ENCODE measurements at regions not wholly inside any gene's neighbourhood (a gene's known extent, or its start where the extent isn't known, plus 50 kb on each side); places are given as distances from the start of the nearest gene placed in this dataset.

DNA sequence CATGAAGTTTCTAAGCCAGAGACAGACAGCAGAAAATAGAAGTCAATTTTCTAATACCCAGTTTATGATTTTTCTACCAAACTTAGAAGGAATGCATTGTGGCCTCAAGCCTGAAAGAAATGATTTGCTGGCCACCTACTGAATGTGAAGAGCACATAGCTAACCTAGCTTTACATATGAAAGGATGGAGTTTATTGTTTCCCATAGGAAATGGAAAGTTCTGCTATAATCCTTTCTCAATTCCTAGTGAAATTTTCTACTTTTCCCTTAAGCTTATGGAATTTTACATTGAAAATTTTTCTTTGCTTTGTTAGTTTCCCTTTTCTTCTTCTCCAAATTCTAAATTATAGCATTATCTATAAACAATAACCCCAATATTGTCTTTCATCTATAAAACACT, 110.1 kb downstream of the TMEM167A start (continued):
- TF ChIP-seq HOXB5 (CRISPR knock-in tag; IDR thresholded peaks at IDR 0.05) (no peak), JUNB (IDR thresholded peaks at IDR 0.05) (no peak)

DNA sequence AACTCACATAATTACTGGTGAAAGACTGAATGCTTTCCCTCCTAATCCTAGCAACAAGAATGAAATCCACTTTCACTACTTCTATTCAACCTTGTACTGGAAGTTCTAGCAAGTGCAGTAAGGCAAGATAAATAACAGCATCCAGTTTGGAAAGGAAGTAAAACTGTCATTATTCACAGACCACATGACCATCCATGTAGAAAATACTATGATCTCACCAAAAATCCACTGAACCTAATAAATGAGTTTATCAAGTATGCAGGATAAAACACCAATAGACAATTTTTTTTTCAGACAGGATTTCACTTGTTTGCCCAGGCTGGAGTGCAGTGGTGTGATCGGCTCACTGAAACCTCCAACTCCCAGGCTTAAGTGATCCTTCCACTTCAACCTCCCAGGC, 117.7 kb downstream of the TMEM167A start:
- no peak overlapping the region for H3K27ac ChIP-seq
- 65% methylated on average over 1 of the region's 1 CpG for WGBS (ENCODE audit: missing lambda C conversion rate)
- H3K4me2 ChIP-seq: no peak overlapping the region
- CTCF ChIA-PET: no interaction called here
- FAIRE-seq (no peak), ATAC-seq (no peak), DNase-seq (ENCODE audit: low read depth in 1 of 2, low spot score in 1 of 2) (no peak)
- POLR2A ChIA-PET: no interaction called here
- H3K4me1 ChIP-seq: no peaks in the 10 kb centered on the region
- 0 out of 3 replicates have a peak, but pooled peaks cover 6% of the 10 kb centered on the region for H3K9me3 ChIP-seq
- no peak overlapping the region for H3K4me3 ChIP-seq
- no peak for TF ChIP-seq MAZ (IDR thresholded peaks at IDR 0.05; ENCODE audit: borderline replicate concordance, low read depth, low read length)
- no peak for TF ChIP-seq EP300 (IDR thresholded peaks at IDR 0.05)
- TF ChIP-seq KDM5A (IDR thresholded peaks at IDR 0.05): no peak
- TF ChIP-seq FOXS1 (CRISPR knock-in tag; IDR thresholded peaks at IDR 0.05): no peak
- TF ChIP-seq NFE2L2 (conservative IDR thresholded peaks at IDR 0.05; ENCODE audit: low read length): no peak
- TF ChIP-seq, protein P1, sequence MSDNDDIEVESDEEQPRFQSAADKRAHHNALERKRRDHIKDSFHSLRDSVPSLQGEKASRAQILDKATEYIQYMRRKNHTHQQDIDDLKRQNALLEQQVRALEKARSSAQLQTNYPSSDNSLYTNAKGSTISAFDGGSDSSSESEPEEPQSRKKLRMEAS (IDR thresholded peaks at IDR 0.05): no peak
- TF ChIP-seq HOXB13 (CRISPR knock-in tag; IDR thresholded peaks at IDR 0.05; ENCODE audit: low read depth): no peak

DNA sequence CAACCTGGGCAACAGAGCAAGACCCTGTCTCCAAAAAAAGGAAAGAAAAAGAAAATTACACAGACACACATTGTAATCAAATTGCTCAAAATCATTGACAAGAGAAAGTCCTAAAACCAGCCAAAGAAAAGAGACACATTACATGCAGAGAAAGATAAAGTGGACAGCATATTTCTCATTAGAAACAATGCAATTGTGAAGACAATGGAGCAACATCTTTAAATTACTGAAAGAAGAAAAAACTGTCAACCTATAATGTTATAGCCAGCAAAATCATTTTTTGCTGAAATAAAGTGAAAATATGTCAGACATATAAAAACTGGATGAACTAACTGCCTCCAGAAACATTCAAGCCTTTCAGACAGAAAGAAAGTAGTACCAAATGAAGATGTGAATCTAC, 120.6 kb downstream of the TMEM167A start:
- TF ChIP-seq ESRRA (IDR thresholded peaks at IDR 0.05; ENCODE audit: borderline replicate concordance, low read length) (no peak), JUN (IDR thresholded peaks at IDR 0.05) (no peak), MAZ (IDR thresholded peaks at IDR 0.05; ENCODE audit: borderline replicate concordance, low read depth, low read length) (no peak), MYC (IDR thresholded peaks at IDR 0.05; ENCODE audit: borderline replicate concordance, low read length) (no peak), NPAS2 (CRISPR knock-in tag; IDR thresholded peaks at IDR 0.05; ENCODE audit: borderline replicate concordance) (no peak), HEYL (CRISPR knock-in tag; IDR thresholded peaks at IDR 0.05) (no peak), EHMT2 (IDR thresholded peaks at IDR 0.05; ENCODE audit: low read depth) (no peak), SREBF2 (IDR thresholded peaks at IDR 0.05) (no peak), FOSB (CRISPR knock-in tag; IDR thresholded peaks at IDR 0.05) (no peak), BHLHE40 (IDR thresholded peaks at IDR 0.05; ENCODE audit: low read depth, low read length) (no peak), ZNF302 (CRISPR knock-in tag; IDR thresholded peaks at IDR 0.05) (no peak), FOSL2 (IDR thresholded peaks at IDR 0.05) (no peak), FOSL2 (CRISPR knock-in tag; IDR thresholded peaks at IDR 0.05) (no peak), POLR2AphosphoS2 (conservative IDR thresholded peaks at IDR 0.05; ENCODE audit: low read length) (no peak), HOXB13 (CRISPR knock-in tag; IDR thresholded peaks at IDR 0.05; ENCODE audit: low read depth) (no peak)
- TF ChIP-seq, protein P2, sequence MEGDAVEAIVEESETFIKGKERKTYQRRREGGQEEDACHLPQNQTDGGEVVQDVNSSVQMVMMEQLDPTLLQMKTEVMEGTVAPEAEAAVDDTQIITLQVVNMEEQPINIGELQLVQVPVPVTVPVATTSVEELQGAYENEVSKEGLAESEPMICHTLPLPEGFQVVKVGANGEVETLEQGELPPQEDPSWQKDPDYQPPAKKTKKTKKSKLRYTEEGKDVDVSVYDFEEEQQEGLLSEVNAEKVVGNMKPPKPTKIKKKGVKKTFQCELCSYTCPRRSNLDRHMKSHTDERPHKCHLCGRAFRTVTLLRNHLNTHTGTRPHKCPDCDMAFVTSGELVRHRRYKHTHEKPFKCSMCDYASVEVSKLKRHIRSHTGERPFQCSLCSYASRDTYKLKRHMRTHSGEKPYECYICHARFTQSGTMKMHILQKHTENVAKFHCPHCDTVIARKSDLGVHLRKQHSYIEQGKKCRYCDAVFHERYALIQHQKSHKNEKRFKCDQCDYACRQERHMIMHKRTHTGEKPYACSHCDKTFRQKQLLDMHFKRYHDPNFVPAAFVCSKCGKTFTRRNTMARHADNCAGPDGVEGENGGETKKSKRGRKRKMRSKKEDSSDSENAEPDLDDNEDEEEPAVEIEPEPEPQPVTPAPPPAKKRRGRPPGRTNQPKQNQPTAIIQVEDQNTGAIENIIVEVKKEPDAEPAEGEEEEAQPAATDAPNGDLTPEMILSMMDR (IDR thresholded peaks at IDR 0.05): no peak
- TF ChIP-seq, protein P3, sequence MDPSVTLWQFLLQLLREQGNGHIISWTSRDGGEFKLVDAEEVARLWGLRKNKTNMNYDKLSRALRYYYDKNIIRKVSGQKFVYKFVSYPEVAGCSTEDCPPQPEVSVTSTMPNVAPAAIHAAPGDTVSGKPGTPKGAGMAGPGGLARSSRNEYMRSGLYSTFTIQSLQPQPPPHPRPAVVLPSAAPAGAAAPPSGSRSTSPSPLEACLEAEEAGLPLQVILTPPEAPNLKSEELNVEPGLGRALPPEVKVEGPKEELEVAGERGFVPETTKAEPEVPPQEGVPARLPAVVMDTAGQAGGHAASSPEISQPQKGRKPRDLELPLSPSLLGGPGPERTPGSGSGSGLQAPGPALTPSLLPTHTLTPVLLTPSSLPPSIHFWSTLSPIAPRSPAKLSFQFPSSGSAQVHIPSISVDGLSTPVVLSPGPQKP (IDR thresholded peaks at IDR 0.05; ENCODE audit: low read depth, low read length): no peak
- Histone ChIP-seq H3K9me3 (0 out of 3 replicates have a peak, but pooled peaks cover 6% of the 10 kb centered on the region), H3K4me3 (no peak overlapping the region), H3K4me1 (no peaks in the 10 kb centered on the region), H3K27ac (no peak overlapping the region), H3K4me2 (no peak overlapping the region)
- DNase-seq (ENCODE audit: low read depth in 1 of 2, low spot score in 1 of 2): no peak
- ATAC-seq: no peak
- CTCF ChIA-PET: no interaction called here
- POLR2A ChIA-PET: no interaction called here
- FAIRE-seq: no peak
